ENCODE measurements at regions not wholly inside any gene's neighbourhood (a gene's known extent, or its start where the extent isn't known, plus 50 kb on each side); places are given as distances from the start of the nearest gene placed in this dataset.

GRCh38 chr18:27619090-27619772, 434.1 kb upstream of the CHST9 start:
- ChIA-PET CTCF (interaction anchor here (0.6 to 0.9 kb wide), 2 partner anchors 14 to 23 kb away, joined by 3 read pairs; no protein-coding TSS in a partner anchor), POLR2A (ENCODE audit: unreplicated experiment) (no interaction called here)
- H4K5ac ChIP-seq (ENCODE audit: low read depth, low read length) = no peak overlapping the region
- H2BK5ac ChIP-seq (ENCODE audit: low read depth, low read length, poor library complexity, severe bottlenecking) = no peak overlapping the region
- intact Hi-C loops (cut with micrococcal nuclease) (no loop called here), in situ Hi-C loops (cut with MboI; ENCODE audit: low sequenced_read_pairs) (no loop called here), dilution Hi-C loops (cut with HindIII; ENCODE audit: low sequenced_read_pairs, unreplicated experiment) (no loop called here)
- H2BK15ac ChIP-seq (ENCODE audit: low read depth, low read length) = no peak overlapping the region
- no TSS peak for BruUV-seq (replicated peaks)
- no peak overlapping the region for H4K8ac ChIP-seq (ENCODE audit: low read depth in 2 of 2, low read length in 2 of 2)
- no peak overlapping the region for H2AK9ac ChIP-seq (replicated peaks; ENCODE audit: low read depth, low read length, poor library complexity)
- no peaks in the 10 kb centered on the region for H4K20me1 ChIP-seq (ENCODE audit: insufficient read depth, low read length)
- TF ChIP-seq FOS (IDR thresholded peaks at IDR 0.05; ENCODE audit: low read depth, low read length) (no peak), NFE2L2 (IDR thresholded peaks at IDR 0.05; ENCODE audit: low read depth, low read length) (no peak), RFX5 (IDR thresholded peaks at IDR 0.05; ENCODE audit: low read depth, low read length) (no peak), USF2 (IDR thresholded peaks at IDR 0.05; ENCODE audit: low read depth, low read length) (no peak), CHD1 (IDR thresholded peaks at IDR 0.05; ENCODE audit: low read depth, low read length) (no peak), MAZ (IDR thresholded peaks at IDR 0.05; ENCODE audit: borderline replicate concordance, low read depth, low read length) (no peak), CTCF (conservative IDR thresholded peaks at IDR 0.05; ENCODE audit: low read depth, low read length) (no peak), RCOR1 (IDR thresholded peaks at IDR 0.05; ENCODE audit: insufficient replicate concordance, low read length) (no peak), POLR2A (IDR thresholded peaks at IDR 0.05; ENCODE audit: low read depth, low read length) (no peak), BHLHE40 (IDR thresholded peaks at IDR 0.05; ENCODE audit: low read depth, low read length) (no peak), ELK1 (IDR thresholded peaks at IDR 0.05; ENCODE audit: borderline replicate concordance, low read depth, low read length) (no peak), MXI1 (IDR thresholded peaks at IDR 0.05; ENCODE audit: borderline replicate concordance, low read depth, low read length) (no peak), CEBPB (IDR thresholded peaks at IDR 0.05; ENCODE audit: low read depth, low read length) (no peak), MAFK (IDR thresholded peaks at IDR 0.05; ENCODE audit: low read depth, low read length) (no peak), RAD21 (IDR thresholded peaks at IDR 0.05; ENCODE audit: low read length) (no peak), SMC3 (IDR thresholded peaks at IDR 0.05; ENCODE audit: low read depth, low read length) (no peak)
- no peak overlapping the region for H3K4me2 ChIP-seq (ENCODE audit: low read depth, low read length)
- no peaks in the 10 kb centered on the region for H3K79me1 ChIP-seq (ENCODE audit: low read depth in 1 of 2, low read length in 2 of 2)
- H3K9ac ChIP-seq (ENCODE audit: low read depth, low read length) = no peak overlapping the region
- no peak overlapping the region for H2BK120ac ChIP-seq (ENCODE audit: low read depth, low read length)
- ATAC-seq (ENCODE audit: low read depth) = no peak
- H2AFZ ChIP-seq (replicated peaks; ENCODE audit: low read length, poor library complexity) = no peak overlapping the region
- H3K36me3 ChIP-seq (ENCODE audit: control insufficient read depth, insufficient read depth, low read length) = no peaks in the 10 kb centered on the region
- H3K27me3 ChIP-seq (ENCODE audit: control insufficient read depth, insufficient read depth, low read length) = no peaks in the 10 kb centered on the region
- no peak overlapping the region for H3K18ac ChIP-seq (ENCODE audit: low read depth, low read length)
- no peak overlapping the region for H3K27ac ChIP-seq (ENCODE audit: insufficient read depth, low read length)
- H3K9me1 ChIP-seq (ENCODE audit: insufficient read depth, low read length) = no peaks in the 10 kb centered on the region
- no peak for DNase-seq
- H3K4ac ChIP-seq (ENCODE audit: low read depth, low read length) = no peak overlapping the region
- no peak overlapping the region for H3K56ac ChIP-seq (ENCODE audit: extremely low read depth, insufficient read depth, low read length)
- WGBS, 2 experiments (ENCODE audit: extremely low coverage in 2 of 2, insufficient read length in 1 of 2) = 60% methylated on average over 1 of the region's 6 CpGs; no CpG with 5 or more reads in 1 of the 2 experiments
- H3K4me1 ChIP-seq (ENCODE audit: control insufficient read depth, insufficient read depth, low read length) = no peaks in the 10 kb centered on the region
- H3K9me3 ChIP-seq (ENCODE audit: control insufficient read depth, insufficient read depth, low read length) = no peaks in the 10 kb centered on the region
- H3K4me3 ChIP-seq (ENCODE audit: insufficient read depth, low read depth, low read length) = no peak overlapping the region
- no peak overlapping the region for H3K14ac ChIP-seq (replicated peaks; ENCODE audit: low read depth, low read length)
- H2AK5ac ChIP-seq (ENCODE audit: low read depth, low read length) = no peak overlapping the region
- H3K23ac ChIP-seq (ENCODE audit: low read depth, low read length) = no peak overlapping the region
- H2BK20ac ChIP-seq (ENCODE audit: low read depth, low read length) = no peak overlapping the region
- no peak overlapping the region for H4K91ac ChIP-seq (ENCODE audit: insufficient read depth, low read depth, low read length)
